Spleen (tissue), 11 donors: ENCODE measurements at regions not wholly inside any gene's neighbourhood (a gene's known extent, or its start where the extent isn't known, plus 50 kb on each side); places are given as distances from the start of the nearest gene placed in this dataset.

Experiments used
- DNase-seq: peaks from one replicate; pipeline ENCODE4 v3.0.0-alpha.2; 2020
- H3K27ac ChIP-seq, 8 donors: fragments of 200-600 bp; sonication (generic) in 7 of 8; 1 replicate in 4 of 8; 2 replicates in 4 of 8; pipeline versions ENCODE4 v1.5.0 to v1.8.0; 2016 to 2021; ENCODE audit warnings: inconsistent platforms in 4 of 8, mild to moderate bottlenecking in 4 of 8, moderate library complexity in 1 of 8
- H3K27me3 ChIP-seq, 7 donors: fragments of 200-600 bp; sonication (generic) in 6 of 7; replicated peaks in 1 of 7; 1 replicate in 4 of 7; 2 replicates in 3 of 7; pipeline versions ENCODE4 v1.5.0 to v1.8.0; 2016 to 2021; ENCODE audit warnings: inconsistent platforms in 3 of 7, mild to moderate bottlenecking in 1 of 7
- H3K36me3 ChIP-seq, 6 donors: fragments of 200-600 bp; sonication (generic) in 5 of 6; 1 replicate in 4 of 6; 2 replicates in 2 of 6; pipeline versions ENCODE4 v1.5.0 to v1.8.0; 2016 to 2021; ENCODE audit warnings: inconsistent platforms in 2 of 6
- H3K4me1 ChIP-seq, 6 donors: fragments of 200-600 bp; sonication (generic) in 5 of 6; 1 replicate in 3 of 6; 2 replicates in 3 of 6; pipeline versions ENCODE4 v1.5.0 to v1.8.0; 2016 to 2021; ENCODE audit warnings: inconsistent platforms in 3 of 6
- H3K4me3 ChIP-seq, 8 donors: fragments of 200-600 bp; sonication (generic) in 7 of 8; 1 replicate in 4 of 8; 2 replicates in 4 of 8; pipeline versions ENCODE4 v1.5.0 to v1.8.0; 2016 to 2021; ENCODE audit warnings: inconsistent platforms in 4 of 8, mild to moderate bottlenecking in 4 of 8, moderate library complexity in 2 of 8
- H3K9me3 ChIP-seq, 8 donors: fragments of 200-600 bp; sonication (generic) in 7 of 8; 1 replicate in 4 of 8; 2 replicates in 4 of 8; pipeline versions ENCODE4 v1.5.0 to v1.8.0; 2016 to 2021; ENCODE audit warnings: inconsistent platforms in 4 of 8
- CTCF ChIP-seq, 11 experiments: fragments of 200-600 bp in 7 of 11; fragments of 450-650 bp in 4 of 11; sonication (generic) in 4 of 11; IDR thresholded peaks in 8 of 11; conservative IDR thresholded peaks in 3 of 11; 1 replicate in 7 of 11; 2 replicates in 4 of 11; pipeline versions ENCODE4 v1.4.0 to v1.8.0; 2016 to 2021; ENCODE audit warnings: antibody characterized with exemption in 11 of 11, inconsistent platforms in 4 of 11, mild to moderate bottlenecking in 1 of 11
- POLR2A ChIP-seq, 3 donors: fragments of 450-650 bp; IDR thresholded peaks; one replicate each; pipeline ENCODE4 v1.5.1; 2017; ENCODE audit warnings: antibody characterized with exemption in 3 of 3, mild to moderate bottlenecking in 1 of 3
- POLR2AphosphoS5 ChIP-seq, 3 donors: sonication (generic); formaldehyde crosslinking; IDR thresholded peaks; one replicate each; pipeline ENCODE4 v1.5.1; 2017; ENCODE audit warnings: antibody characterized with exemption in 3 of 3
- WGBS, 5 donors: extraction: QIAGEN DNeasy Blood & Tissue Kit in 3 of 5; methylation state at CpG; one replicate each; pipeline versions ENCODE4 v1.1.5 to v1.1.7; 2013 to 2018; 5-methylcytosine and 5-hydroxymethylcytosine counted together
- intact Hi-C: fragments of 100-400 bp; cut with DNase I; formaldehyde crosslinking; loops from one replicate; pipeline ENCODE4 v1.15.0; 2023; ENCODE audit warnings: low total_unique reads
- donor health status: healthy with polysubstance abuse.
- donor health status: DM: no; HTN: no; CAD: no; lungs with moderate emphysema.
- donor health status: DM: no; HTN: no; CAD: no.
- donor health status: Bipolar disorder and iron deficiency.
- donor health status: healthy.
- donor health status: DM: no; HTN: no; CAD: no.
- donor health status: DM: yes; HTN: yes; CAD: no.

- Histone ChIP-seq H3K36me3 (no peaks in the 10 kb centered on the region), H3K9me3 (no peaks in the 10 kb centered on the region), H3K4me3 (no peak overlapping the region), H3K4me1 (no peaks in the 10 kb centered on the region), H3K27me3 (no peaks in the 10 kb centered on the region), H3K27ac (no peak overlapping the region)
- WGBS, 5 donors = 26 to 39% (median 30%) methylated on average over 1 of the region's 1 CpG
- intact Hi-C loops = no loop called here
- TF ChIP-seq POLR2A (IDR thresholded peaks at IDR 0.05) = no peak
- TF ChIP-seq POLR2AphosphoS5 (IDR thresholded peaks at IDR 0.05) = no peak
- no peak for DNase-seq
Observed at GRCh38 chr3:110166791-110167190, 829.4 kb upstream of the DPPA4 start.

GRCh38 chr3:110174908-110175307, 837.6 kb upstream of the DPPA4 start:
- no peak overlapping the region for H3K4me3 ChIP-seq
- no peak for TF ChIP-seq POLR2AphosphoS5 (IDR thresholded peaks at IDR 0.05)
- no peak for TF ChIP-seq CTCF (IDR thresholded peaks at IDR 0.05 in 8 of 11, conservative IDR thresholded peaks at IDR 0.05 in 3 of 11)
- no peak for TF ChIP-seq POLR2A (IDR thresholded peaks at IDR 0.05)
- H3K9me3 ChIP-seq = no peaks in the 10 kb centered on the region
- no peaks in the 10 kb centered on the region for H3K4me1 ChIP-seq
- H3K27me3 ChIP-seq = no peaks in the 10 kb centered on the region
- H3K36me3 ChIP-seq = no peaks in the 10 kb centered on the region
- intact Hi-C loops = no loop called here
- WGBS, 5 donors = 77 to 84% (median 82%) methylated on average over 2 of the region's 2 CpGs
- no peak overlapping the region for H3K27ac ChIP-seq
- DNase-seq = no peak

GRCh38 chr3:110178965-110179364, 841.6 kb upstream of the DPPA4 start:
- Histone ChIP-seq H3K27ac (no peak overlapping the region), H3K4me3 (no peak overlapping the region), H3K9me3 (no peaks in the 10 kb centered on the region), H3K27me3 (no peaks in the 10 kb centered on the region), H3K4me1 (no peaks in the 10 kb centered on the region), H3K36me3 (no peaks in the 10 kb centered on the region)
- intact Hi-C loops = no loop called here
- 71 to 81% (median 76%) methylated on average over 2 of the region's 2 CpGs for WGBS, 5 donors
- TF ChIP-seq CTCF (IDR thresholded peaks at IDR 0.05 in 8 of 11, conservative IDR thresholded peaks at IDR 0.05 in 3 of 11) (no peak), POLR2AphosphoS5 (IDR thresholded peaks at IDR 0.05) (no peak), POLR2A (IDR thresholded peaks at IDR 0.05) (no peak)
- DNase-seq = no peak

GRCh38 chr3:110180733-110181132, 843.4 kb upstream of the DPPA4 start:
- H3K4me3 ChIP-seq = no peak overlapping the region
- H3K4me1 ChIP-seq = no peaks in the 10 kb centered on the region
- TF ChIP-seq POLR2AphosphoS5 (IDR thresholded peaks at IDR 0.05) (no peak), CTCF (IDR thresholded peaks at IDR 0.05 in 8 of 11, conservative IDR thresholded peaks at IDR 0.05 in 3 of 11) (no peak), POLR2A (IDR thresholded peaks at IDR 0.05) (no peak)
- no peak for DNase-seq
- H3K27ac ChIP-seq = peak overlapping the region in 2 of 8 donors; percentile 25 to 36
- no peaks in the 10 kb centered on the region for H3K9me3 ChIP-seq
- intact Hi-C loops = no loop called here
- 51 to 73% (median 62%) methylated on average over 4 of the region's 4 CpGs for WGBS, 5 donors
- no peaks in the 10 kb centered on the region for H3K27me3 ChIP-seq
- H3K36me3 ChIP-seq = no peaks in the 10 kb centered on the region

GRCh38 chr3:110181226-110181625, 843.9 kb upstream of the DPPA4 start:
- no peak for DNase-seq
- Histone ChIP-seq H3K9me3 (no peaks in the 10 kb centered on the region), H3K4me1 (no peaks in the 10 kb centered on the region), H3K36me3 (no peaks in the 10 kb centered on the region), H3K27me3 (no peaks in the 10 kb centered on the region), H3K27ac (no peak overlapping the region), H3K4me3 (no peak overlapping the region)
- 70 to 82% (median 78%) methylated on average over 3 of the region's 3 CpGs for WGBS, 5 donors
- no peak for TF ChIP-seq CTCF (IDR thresholded peaks at IDR 0.05 in 8 of 11, conservative IDR thresholded peaks at IDR 0.05 in 3 of 11)
- TF ChIP-seq POLR2AphosphoS5 (IDR thresholded peaks at IDR 0.05) = no peak
- no peak for TF ChIP-seq POLR2A (IDR thresholded peaks at IDR 0.05)
- intact Hi-C loops = no loop called here
